ENCODE measurements at regions not wholly inside any gene's neighbourhood (a gene's known extent, or its start where the extent isn't known, plus 50 kb on each side); places are given as distances from the start of the nearest gene placed in this dataset.

- TF ChIP-seq EZH2phosphoT487 (IDR thresholded peaks at IDR 0.05; ENCODE audit: insufficient read depth, low read depth) (no peak), EZH2 (IDR thresholded peaks at IDR 0.05; ENCODE audit: insufficient read depth, poor library complexity, severe bottlenecking) (no peak)
These were observed 121.5 kb downstream of the CHST1 start for GRCh38 chr11:45543808-45544422.

Data from GM23248 (cell line).